Lower leg skin (tissue), 4 donors: ENCODE measurements at regions not wholly inside any gene's neighbourhood (a gene's known extent, or its start where the extent isn't known, plus 50 kb on each side); places are given as distances from the start of the nearest gene placed in this dataset.

Source experiments
- DNase-seq, 2 donors: peaks; one replicate each; pipeline ENCODE4 v3.0.0-alpha.2; 2019; ENCODE audit warnings: low spot score in 2 of 2
- H3K4me3 ChIP-seq: fragments of 200-600 bp; sonication (generic); 2 replicates; pipeline ENCODE4 v1.5.1; 2017; ENCODE audit warnings: mild to moderate bottlenecking, low read depth; ENCODE audit not compliant: poor library complexity, severe bottlenecking
- CTCF ChIP-seq, 3 donors: fragments of 450-650 bp; IDR thresholded peaks; one replicate each; pipeline ENCODE4 v1.5.1; 2016; ENCODE audit warnings: antibody characterized with exemption in 3 of 3, mild to moderate bottlenecking in 3 of 3, moderate library complexity in 2 of 3
- POLR2A ChIP-seq, 2 donors: fragments of 450-650 bp; IDR thresholded peaks; one replicate each; pipeline ENCODE4 v1.6.1; 2016 to 2017; ENCODE audit warnings: antibody characterized with exemption in 2 of 2, mild to moderate bottlenecking in 1 of 2, moderate library complexity in 1 of 2
- whole genome bisulfite sequencing, 2 donors: methylation state at CpG; one replicate each; pipeline ENCODE4 v1.1.5; 2018; 5-methylcytosine and 5-hydroxymethylcytosine counted together
- intact Hi-C: fragments of 100-400 bp; cut with DNase I; formaldehyde crosslinking; loops from one replicate; pipeline ENCODE4 v1.15.0; 2023; ENCODE audit warnings: low total_unique reads

GRCh38 chr15:98277602-98278001 lies 317.1 kb downstream of the ARRDC4 start:
- intact Hi-C loops, result no loop called here
- no peak overlapping the region for H3K4me3 ChIP-seq
- TF ChIP-seq POLR2A (IDR thresholded peaks at IDR 0.05) (no peak), CTCF (IDR thresholded peaks at IDR 0.05) (no peak)
- WGBS, 2 donors, result 69 to 74% methylated on average over 6 of the region's 6 CpGs
- DNase-seq, result no peak

DNA sequence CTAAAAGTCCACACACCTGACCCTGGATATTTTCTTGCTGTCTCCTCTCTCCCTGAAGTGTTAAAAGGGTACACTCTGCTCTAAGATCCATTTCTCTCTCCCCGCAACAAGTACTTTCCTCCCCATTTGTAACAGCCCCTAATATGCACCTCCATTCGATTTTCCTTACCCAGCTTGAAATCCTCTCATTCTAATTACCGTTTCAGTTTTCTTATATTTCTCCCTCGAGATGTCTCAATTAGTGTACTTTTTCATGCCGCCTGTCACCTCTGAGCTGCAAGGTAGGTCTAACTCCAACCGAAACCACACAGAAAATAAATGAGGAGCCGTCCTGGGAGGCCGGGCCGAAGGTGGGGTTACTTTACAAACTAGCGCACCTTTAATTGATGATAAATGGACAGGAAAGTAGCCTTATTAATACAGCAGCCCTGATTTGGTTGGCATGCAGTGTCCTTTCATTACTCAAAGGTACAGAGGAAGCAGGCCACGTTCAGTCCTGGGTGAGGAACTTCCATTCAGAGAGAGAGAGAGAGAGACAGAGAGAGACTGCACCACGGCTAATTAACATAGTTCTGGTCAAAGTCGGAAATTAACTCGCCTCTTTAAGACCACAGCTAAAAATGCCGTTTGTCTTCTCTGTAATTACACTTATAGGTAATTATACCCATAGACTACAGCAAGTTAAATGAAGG lies 319.9 kb downstream of the ARRDC4 start:
- no peak for DNase-seq
- no peak overlapping the region for H3K4me3 ChIP-seq
- no peak for TF ChIP-seq POLR2A (IDR thresholded peaks at IDR 0.05)
- no peak for TF ChIP-seq CTCF (IDR thresholded peaks at IDR 0.05)
- intact Hi-C loops, result no loop called here
- 62 to 64% methylated on average over 15 of the region's 15 CpGs for WGBS, 2 donors

DNA sequence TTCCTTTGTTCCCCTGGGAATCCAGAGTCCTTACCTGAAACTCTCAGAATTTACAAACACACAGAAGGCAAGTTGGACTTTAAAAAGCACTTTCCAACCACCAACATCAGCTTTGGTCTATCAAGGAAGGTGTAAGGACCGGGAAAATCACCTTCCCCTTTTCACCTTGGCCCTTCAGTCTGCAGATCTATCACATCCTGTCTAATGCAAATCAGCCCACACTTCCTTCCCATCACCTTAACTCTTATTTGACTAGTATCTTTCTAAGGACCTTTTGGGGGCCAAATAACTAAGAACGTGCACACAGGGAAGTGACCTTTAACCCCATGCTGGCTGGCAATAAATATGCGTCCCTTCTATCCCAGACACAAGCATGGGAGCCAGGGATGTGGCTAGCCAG lies 320.6 kb downstream of the ARRDC4 start:
- 34 to 40% methylated on average over 3 of the region's 3 CpGs for WGBS, 2 donors
- DNase-seq, result no peak
- intact Hi-C loops, result no loop called here
- TF ChIP-seq CTCF (IDR thresholded peaks at IDR 0.05), result no peak
- TF ChIP-seq POLR2A (IDR thresholded peaks at IDR 0.05), result no peak
- no peak overlapping the region for H3K4me3 ChIP-seq

GRCh38 chr15:98282656-98283332 lies 322.3 kb downstream of the ARRDC4 start:
- intact Hi-C loops, result no loop called here
- H3K4me3 ChIP-seq, result no peak overlapping the region
- WGBS, 2 donors, result 61% methylated on average over 5 of the region's 5 CpGs
- DNase-seq, result no peak
- no peak for TF ChIP-seq CTCF (IDR thresholded peaks at IDR 0.05)
- no peak for TF ChIP-seq POLR2A (IDR thresholded peaks at IDR 0.05)

DNA sequence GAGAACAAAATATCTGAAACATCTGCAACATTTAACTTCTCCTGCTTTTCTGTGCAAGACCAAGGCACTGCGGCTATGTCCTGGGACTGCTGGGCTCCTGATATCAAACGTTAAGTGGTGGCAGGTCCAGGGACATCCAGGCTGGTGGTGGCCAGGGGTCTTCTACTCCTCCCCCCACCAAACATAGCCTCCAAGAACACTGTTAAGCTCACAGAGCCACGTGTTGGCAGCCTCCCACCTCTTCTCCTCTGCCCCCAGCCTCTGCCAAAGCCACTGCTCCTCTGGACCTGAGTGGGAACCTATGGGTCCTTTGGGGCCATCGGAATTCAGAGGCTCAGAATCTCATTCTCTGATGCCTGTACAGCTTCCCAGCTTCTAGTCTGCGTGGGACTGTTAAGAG lies 325.7 kb downstream of the ARRDC4 start:
- intact Hi-C loops, result no loop called here
- TF ChIP-seq POLR2A (IDR thresholded peaks at IDR 0.05) (no peak), CTCF (IDR thresholded peaks at IDR 0.05) (no peak)
- DNase-seq, result no peak
- WGBS, 2 donors, result 63 to 73% methylated on average over 5 of the region's 5 CpGs
- H3K4me3 ChIP-seq, result no peak overlapping the region
